Stimulated activated CD8-positive, alpha-beta memory T cell treated with anti-CD3 and anti-CD28 coated beads, Interleukin-15, amount 100 ng/mL, for 48 hours (primary cell): ENCODE measurements at regions not wholly inside any gene's neighbourhood (a gene's known extent, or its start where the extent isn't known, plus 50 kb on each side); places are given as distances from the start of the nearest gene placed in this dataset.
"Not testable (repeated sequence)": the region's sequence is repeated elsewhere in the genome, so short reads cannot be mapped to it uniquely, and the experiment has no call there.

Experiments used
- DNase-seq, 2 donors: peaks; one replicate each; pipeline ENCODE4 v3.0.0-alpha.2; 2020; ENCODE audit warnings: low read depth in 2 of 2

- no peak for DNase-seq
Measured at GRCh38 chr10:111579473-111579872, 502.6 kb downstream of the ADRA2A start.

GRCh38 chr10:111590703-111591102 lies 513.9 kb downstream of the ADRA2A start:
- no peak for DNase-seq

- no peak for DNase-seq
Measured at GRCh38 chr10:111593578-111593977, 516.7 kb downstream of the ADRA2A start.

- no peak for DNase-seq
Measured at GRCh38 chr10:111595173-111595572, 518.3 kb downstream of the ADRA2A start.

- DNase-seq: peak; percentile 0 to 9
Measured at GRCh38 chr10:111598433-111599059, 521.7 kb downstream of the ADRA2A start.

- no peak for DNase-seq
Measured at GRCh38 chr10:111599943-111600342, 523.1 kb downstream of the ADRA2A start.

GRCh38 chr10:111600772-111601171 lies 523.9 kb downstream of the ADRA2A start:
- DNase-seq: no peak

- DNase-seq: no peak
Measured at GRCh38 chr10:111612273-111612672, 535.4 kb downstream of the ADRA2A start.

- DNase-seq: no peak
Measured at GRCh38 chr10:111634191-111634590, 549.4 kb downstream of the GPAM start.

GRCh38 chr10:111646021-111646420 lies 537.5 kb downstream of the GPAM start:
- no peak for DNase-seq

GRCh38 chr10:111648046-111648445 lies 535.5 kb downstream of the GPAM start:
- no peak for DNase-seq

GRCh38 chr10:111649080-111649479 lies 534.5 kb downstream of the GPAM start:
- DNase-seq: not testable (repeated sequence)

- no peak for DNase-seq
Measured at GRCh38 chr10:111650088-111650487, 533.5 kb downstream of the GPAM start.

GRCh38 chr10:111656066-111656465 lies 527.5 kb downstream of the GPAM start:
- DNase-seq: no peak

- no peak for DNase-seq
Measured at GRCh38 chr10:111677759-111678158, 505.8 kb downstream of the GPAM start.

- DNase-seq: no peak
Measured at GRCh38 chr10:111686796-111687195, 496.8 kb downstream of the GPAM start.

GRCh38 chr10:111698711-111699110 lies 484.9 kb downstream of the GPAM start:
- no peak for DNase-seq

GRCh38 chr10:111703986-111704385 lies 479.6 kb downstream of the GPAM start:
- no peak for DNase-seq

- no peak for DNase-seq
Measured at GRCh38 chr10:111705021-111705420, 478.5 kb downstream of the GPAM start.

- DNase-seq: no peak
Measured at GRCh38 chr10:111706331-111706730, 477.2 kb downstream of the GPAM start.

GRCh38 chr10:111707076-111707475 lies 476.5 kb downstream of the GPAM start:
- DNase-seq: no peak

GRCh38 chr10:111709603-111710002 lies 474.0 kb downstream of the GPAM start:
- no peak for DNase-seq

- no peak for DNase-seq
Measured at GRCh38 chr10:111716032-111716431, 467.5 kb downstream of the GPAM start.

- no peak for DNase-seq
Measured at GRCh38 chr10:111724121-111724520, 459.4 kb downstream of the GPAM start.
